Activated CD4-positive, alpha-beta memory T cell treated with anti-CD3 and anti-CD28 coated beads, Interleukin-2, amount 10 ng/mL, durations not matched to agents 7 days and 5 days (primary cell): ENCODE measurements at regions not wholly inside any gene's neighbourhood (a gene's known extent, or its start where the extent isn't known, plus 50 kb on each side); places are given as distances from the start of the nearest gene placed in this dataset.

Experiments used
- CTCF ChIA-PET: fragments of 350-600 bp; sonication (Branson Sonifier 250); formaldehyde crosslinking; loops from one replicate; lab custom pipeline; 2021; ENCODE audit warnings: antibody characterized with exemption, inconsistent platforms; lab: Charles Lee
- POLR2A ChIA-PET: fragments of 350-600 bp; sonication (Branson Sonifier 250); formaldehyde crosslinking; loops from one replicate; lab custom pipeline; 2021; ENCODE audit warnings: antibody characterized with exemption; lab: Charles Lee
- DNase-seq: peaks from one replicate; pipeline ENCODE4 v3.0.0-alpha.2; 2020
- H3K27ac Mint-ChIP-seq: one replicate; pipeline ENCODE4 v1.8.0; 2021; ENCODE audit warnings: mild to moderate bottlenecking, mixed read lengths
- H3K27me3 Mint-ChIP-seq: one replicate; pipeline ENCODE4 v1.8.0; 2021; ENCODE audit warnings: mixed read lengths
- H3K36me3 Mint-ChIP-seq: one replicate; pipeline ENCODE4 v1.8.0; 2021; ENCODE audit warnings: low read depth, mixed read lengths
- H3K4me1 Mint-ChIP-seq: one replicate; pipeline ENCODE4 v1.8.0; 2021; ENCODE audit warnings: mixed read lengths
- H3K4me3 Mint-ChIP-seq: one replicate; pipeline ENCODE4 v1.8.0; 2021; ENCODE audit warnings: mild to moderate bottlenecking, mixed read lengths
- H3K9me3 Mint-ChIP-seq: one replicate; pipeline ENCODE4 v1.8.0; 2021; ENCODE audit warnings: mixed read lengths

DNA sequence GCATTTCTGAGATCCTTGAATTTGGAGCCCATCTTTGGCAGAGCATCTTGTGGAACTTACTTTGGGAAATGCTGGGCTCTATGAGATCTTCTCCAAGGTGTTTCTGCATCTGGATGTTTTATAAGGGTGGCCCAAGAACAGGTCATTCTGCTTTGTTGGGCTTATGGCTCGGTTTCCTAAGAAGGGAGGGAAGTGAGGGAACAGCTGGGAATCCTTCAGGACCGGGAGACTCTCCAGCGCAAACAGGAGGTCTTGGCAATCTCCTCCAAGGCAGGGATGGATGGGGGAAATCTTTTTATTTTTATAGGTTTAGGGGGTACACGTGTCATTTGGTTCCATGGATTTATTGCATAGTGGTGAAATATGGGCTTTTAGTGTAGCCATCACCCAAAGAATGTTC, 54.7 kb downstream of the IRX3 start:
- no peak for DNase-seq
- Mint-ChIP-seq H3K27me3 (peaks cover 6% of the 10 kb centered on the region), H3K27ac (no peak overlapping the region), H3K4me3 (no peak overlapping the region), H3K36me3 (no peaks in the 10 kb centered on the region), H3K9me3 (no peaks in the 10 kb centered on the region), H3K4me1 (no peaks in the 10 kb centered on the region)
- CTCF ChIA-PET: no interaction called here
- POLR2A ChIA-PET: no interaction called here

DNA sequence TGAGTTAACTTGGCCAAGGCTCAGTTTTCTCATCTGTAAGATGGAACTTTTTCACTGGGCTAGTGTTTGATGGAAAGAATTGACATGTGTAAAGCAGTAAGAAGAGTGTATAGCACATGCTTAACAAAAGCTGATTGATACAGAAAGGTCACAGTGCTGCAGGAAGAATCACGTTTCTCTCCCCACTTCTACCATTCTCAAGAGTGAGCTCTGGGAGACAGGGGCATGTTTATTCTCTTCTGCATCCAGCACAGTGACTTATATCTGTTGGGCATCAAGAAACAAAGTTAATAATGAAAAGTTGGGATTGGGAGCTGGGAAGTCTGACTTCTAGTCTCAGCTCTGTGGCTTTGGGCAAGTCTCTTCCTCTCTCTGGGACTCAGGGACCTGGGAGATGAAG, 55.3 kb downstream of the IRX3 start:
- Mint-ChIP-seq H3K4me1 (no peaks in the 10 kb centered on the region), H3K36me3 (no peaks in the 10 kb centered on the region), H3K9me3 (no peaks in the 10 kb centered on the region), H3K4me3 (no peak overlapping the region), H3K27me3 (peaks cover 4% of the 10 kb centered on the region), H3K27ac (no peak overlapping the region)
- CTCF ChIA-PET: no interaction called here
- no peak for DNase-seq
- POLR2A ChIA-PET: no interaction called here

DNA sequence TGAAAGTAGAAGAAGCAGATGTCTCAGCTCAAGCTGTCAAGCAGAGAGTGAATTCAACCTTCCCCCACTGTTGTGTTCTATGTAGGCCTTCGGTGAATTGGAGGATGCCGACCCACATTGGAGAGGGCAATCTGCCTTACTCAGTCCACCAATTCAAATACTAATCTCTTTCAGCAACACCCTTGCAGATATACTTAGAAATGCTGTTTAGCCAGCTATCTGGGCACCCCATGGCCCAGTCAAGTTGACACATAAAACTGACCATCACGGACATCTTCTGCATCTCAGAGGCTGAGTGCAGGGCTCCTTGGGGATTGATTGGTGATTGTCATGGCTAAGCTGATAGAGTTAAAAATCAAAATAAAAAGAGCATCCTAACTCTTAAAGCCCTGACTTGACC, 58.3 kb downstream of the IRX3 start:
- H3K27me3 Mint-ChIP-seq: no peaks in the 10 kb centered on the region
- no peak overlapping the region for H3K4me3 Mint-ChIP-seq
- CTCF ChIA-PET: no interaction called here
- no peak for DNase-seq
- H3K27ac Mint-ChIP-seq: no peak overlapping the region
- no peaks in the 10 kb centered on the region for H3K9me3 Mint-ChIP-seq
- H3K36me3 Mint-ChIP-seq: no peaks in the 10 kb centered on the region
- H3K4me1 Mint-ChIP-seq: no peaks in the 10 kb centered on the region
- POLR2A ChIA-PET: no interaction called here

DNA sequence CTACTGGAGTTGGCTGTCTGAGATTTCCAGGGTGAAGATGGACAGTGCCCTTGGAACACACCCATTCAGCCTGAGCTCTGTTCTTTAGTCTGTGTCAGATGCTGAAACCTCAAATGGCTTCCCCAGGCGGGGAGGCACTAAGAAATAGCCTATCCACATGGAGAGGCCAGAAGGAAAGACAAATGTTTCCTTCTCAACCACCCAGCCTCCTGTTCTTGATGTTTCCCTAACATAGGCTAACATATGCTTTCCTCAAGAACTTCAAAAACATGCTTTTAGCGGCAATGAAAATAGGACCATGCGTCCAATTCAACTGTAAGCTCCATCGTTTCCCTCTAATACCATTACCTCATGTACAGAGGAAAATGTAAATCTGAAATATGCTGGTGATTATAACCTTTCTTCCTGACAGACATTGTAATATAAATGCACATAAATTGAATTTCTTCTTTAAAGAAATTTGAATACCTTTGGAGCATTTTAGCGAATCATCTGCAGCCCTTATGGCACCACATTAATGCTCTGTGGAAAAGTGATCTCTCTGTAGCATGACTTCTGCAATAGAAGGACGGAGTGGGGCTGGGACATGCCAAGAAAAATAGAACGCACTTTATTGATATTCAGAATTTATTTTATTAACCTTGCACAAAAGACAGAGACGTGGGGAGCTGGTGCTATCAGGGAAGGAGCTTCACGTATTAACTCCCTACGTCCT, 60.1 kb downstream of the IRX3 start:
- Mint-ChIP-seq H3K27me3 (no peaks in the 10 kb centered on the region), H3K36me3 (no peaks in the 10 kb centered on the region), H3K27ac (no peak overlapping the region), H3K4me1 (no peaks in the 10 kb centered on the region), H3K9me3 (no peaks in the 10 kb centered on the region), H3K4me3 (no peak overlapping the region)
- POLR2A ChIA-PET: no interaction called here
- CTCF ChIA-PET: no interaction called here
- no peak for DNase-seq

DNA sequence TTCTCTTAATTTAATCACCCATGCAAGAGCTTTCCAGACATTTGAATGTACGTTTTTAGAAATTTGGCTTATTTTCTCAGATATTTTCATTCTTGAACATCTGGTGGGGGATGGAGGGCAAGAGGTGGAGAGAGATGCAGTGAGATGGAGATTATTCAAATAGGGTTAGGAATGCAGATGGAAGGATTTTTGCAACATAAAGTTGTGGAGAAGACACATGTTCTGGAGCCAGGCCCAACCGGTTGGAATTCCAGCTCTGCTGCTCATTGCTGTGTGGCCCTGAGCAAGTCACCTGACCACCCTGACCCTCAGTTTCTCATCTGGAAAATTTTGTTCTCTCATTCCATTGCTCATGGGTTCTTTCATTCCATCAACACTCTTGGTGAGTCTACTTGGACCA, 66.9 kb downstream of the IRX3 start:
- H3K9me3 Mint-ChIP-seq: no peaks in the 10 kb centered on the region
- no peak overlapping the region for H3K27ac Mint-ChIP-seq
- H3K36me3 Mint-ChIP-seq: no peaks in the 10 kb centered on the region
- ChIA-PET POLR2A (no interaction called here), CTCF (no interaction called here)
- H3K4me1 Mint-ChIP-seq: no peaks in the 10 kb centered on the region
- H3K27me3 Mint-ChIP-seq: no peaks in the 10 kb centered on the region
- no peak for DNase-seq
- no peak overlapping the region for H3K4me3 Mint-ChIP-seq

DNA sequence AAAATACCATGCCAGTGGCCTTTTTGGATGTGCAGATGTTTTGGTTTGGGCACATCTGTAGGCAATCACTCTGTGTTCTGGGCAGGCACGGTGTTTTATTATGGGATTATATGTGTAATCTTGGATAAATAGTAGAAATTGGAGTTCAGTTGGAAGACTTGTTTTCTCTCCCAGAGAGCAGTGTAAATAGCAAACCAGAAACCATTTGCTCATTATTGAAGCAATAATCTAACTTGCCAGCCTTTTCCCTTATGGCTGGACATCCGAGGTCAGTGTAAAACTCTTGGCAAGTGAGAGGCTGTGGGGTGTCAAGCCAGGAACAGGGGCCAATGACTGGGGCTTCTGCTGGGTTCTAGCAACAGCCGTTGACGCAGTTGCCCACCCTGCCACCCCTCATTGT, 69.9 kb downstream of the IRX3 start:
- Mint-ChIP-seq H3K4me1 (no peaks in the 10 kb centered on the region), H3K9me3 (no peaks in the 10 kb centered on the region), H3K27ac (no peak overlapping the region), H3K4me3 (no peak overlapping the region), H3K27me3 (peaks cover 4% of the 10 kb centered on the region), H3K36me3 (no peaks in the 10 kb centered on the region)
- POLR2A ChIA-PET: no interaction called here
- DNase-seq: no peak
- CTCF ChIA-PET: no interaction called here

DNA sequence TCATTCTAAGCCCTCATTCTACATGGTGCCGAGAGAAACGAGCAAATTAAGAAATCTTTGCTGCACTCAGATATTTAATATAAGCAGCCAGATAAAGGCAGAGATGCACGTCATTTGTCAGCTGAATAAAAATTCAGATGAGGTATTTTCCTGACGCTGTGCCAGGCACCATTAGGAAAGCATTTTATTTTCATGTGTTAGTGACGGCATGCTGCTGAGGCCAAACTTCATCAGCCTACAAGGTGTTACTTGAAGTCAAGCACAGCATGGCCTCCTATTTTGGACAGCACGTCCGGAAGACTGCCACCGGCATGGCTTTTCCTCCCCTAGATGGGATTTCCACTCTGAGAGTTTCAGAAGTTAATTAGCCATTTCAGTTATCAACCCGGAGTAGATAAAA, 70.3 kb downstream of the IRX3 start:
- Mint-ChIP-seq H3K27me3 (peaks cover 4% of the 10 kb centered on the region), H3K27ac (no peak overlapping the region), H3K9me3 (no peaks in the 10 kb centered on the region), H3K4me3 (no peak overlapping the region), H3K36me3 (no peaks in the 10 kb centered on the region), H3K4me1 (no peaks in the 10 kb centered on the region)
- CTCF ChIA-PET: no interaction called here
- POLR2A ChIA-PET: no interaction called here
- no peak for DNase-seq

DNA sequence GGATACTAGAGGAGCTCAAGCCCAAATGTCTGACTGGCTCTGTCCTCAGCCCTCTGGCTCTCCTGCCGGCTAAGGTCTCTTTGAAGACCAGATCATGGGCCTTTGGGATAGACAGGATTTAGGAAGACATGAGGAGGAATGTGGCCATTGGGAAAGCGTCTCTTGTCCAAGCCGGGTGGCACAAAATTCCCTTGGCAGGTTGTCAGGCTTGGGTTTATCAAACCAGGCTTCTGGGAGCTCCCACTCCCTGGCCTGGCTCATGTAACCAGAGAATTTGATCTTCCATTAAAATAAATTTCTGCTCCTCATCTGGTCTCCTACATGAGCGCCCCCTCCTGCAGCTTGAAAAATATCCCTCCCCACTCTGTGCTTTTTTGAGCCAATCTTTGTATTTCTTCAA, 71.1 kb downstream of the IRX3 start:
- no peaks in the 10 kb centered on the region for H3K36me3 Mint-ChIP-seq
- no peak for DNase-seq
- POLR2A ChIA-PET: no interaction called here
- H3K27ac Mint-ChIP-seq: no peak overlapping the region
- peaks cover 4% of the 10 kb centered on the region for H3K27me3 Mint-ChIP-seq
- no peaks in the 10 kb centered on the region for H3K4me1 Mint-ChIP-seq
- no peak overlapping the region for H3K4me3 Mint-ChIP-seq
- CTCF ChIA-PET: no interaction called here
- no peaks in the 10 kb centered on the region for H3K9me3 Mint-ChIP-seq

DNA sequence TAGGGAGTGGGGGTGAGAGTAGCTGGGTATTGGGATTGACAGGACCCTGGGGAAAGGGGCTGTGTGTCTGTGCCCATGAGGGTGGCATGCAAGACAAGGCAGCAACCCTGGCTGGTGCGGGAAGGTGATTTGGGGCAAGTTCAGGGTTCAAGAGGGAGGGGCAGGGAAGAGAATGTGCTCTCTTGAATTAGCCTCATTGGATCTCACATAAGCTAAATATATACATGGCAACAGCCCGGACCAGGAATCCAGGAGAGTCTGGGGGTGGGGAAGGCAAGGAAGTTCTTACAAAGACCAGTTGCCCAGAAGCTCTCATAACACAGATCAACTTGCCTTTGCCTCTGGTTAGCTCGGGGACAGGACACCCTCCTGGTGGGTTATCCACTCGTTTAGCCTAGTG, 73.3 kb downstream of the IRX3 start:
- Mint-ChIP-seq H3K36me3 (no peaks in the 10 kb centered on the region), H3K9me3 (no peaks in the 10 kb centered on the region), H3K4me1 (no peaks in the 10 kb centered on the region), H3K27ac (no peak overlapping the region), H3K4me3 (no peak overlapping the region), H3K27me3 (peaks cover 4% of the 10 kb centered on the region)
- CTCF ChIA-PET: no interaction called here
- POLR2A ChIA-PET: no interaction called here
- DNase-seq: no peak

DNA sequence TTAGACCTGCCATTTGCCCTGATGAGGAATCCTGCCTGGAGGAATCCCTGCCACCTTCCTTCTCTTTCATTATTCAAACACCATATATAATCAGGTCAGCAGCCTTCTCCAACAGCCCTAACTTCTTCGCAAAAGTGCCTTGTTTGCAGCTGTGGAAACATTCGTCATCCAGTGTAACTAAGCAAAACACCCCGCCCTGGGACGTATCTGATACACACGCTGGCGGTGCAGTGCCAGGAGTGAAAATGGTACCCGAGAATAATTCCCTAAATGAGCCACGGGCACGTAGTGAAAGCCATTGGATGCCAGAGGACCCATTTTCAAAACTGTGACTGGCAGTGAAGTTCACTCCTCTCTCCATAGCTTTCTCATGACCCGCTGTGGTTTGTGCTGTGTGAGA, 73.7 kb downstream of the IRX3 start:
- H3K4me3 Mint-ChIP-seq: no peak overlapping the region
- H3K27ac Mint-ChIP-seq: no peak overlapping the region
- no peaks in the 10 kb centered on the region for H3K9me3 Mint-ChIP-seq
- ChIA-PET POLR2A (no interaction called here), CTCF (interaction anchor here (1.1 kb wide), 1 partner anchor 69 kb away, joined by 3 read pairs; no protein-coding TSS in a partner anchor)
- H3K36me3 Mint-ChIP-seq: no peaks in the 10 kb centered on the region
- H3K27me3 Mint-ChIP-seq: peaks cover 4% of the 10 kb centered on the region
- no peak for DNase-seq
- no peaks in the 10 kb centered on the region for H3K4me1 Mint-ChIP-seq

DNA sequence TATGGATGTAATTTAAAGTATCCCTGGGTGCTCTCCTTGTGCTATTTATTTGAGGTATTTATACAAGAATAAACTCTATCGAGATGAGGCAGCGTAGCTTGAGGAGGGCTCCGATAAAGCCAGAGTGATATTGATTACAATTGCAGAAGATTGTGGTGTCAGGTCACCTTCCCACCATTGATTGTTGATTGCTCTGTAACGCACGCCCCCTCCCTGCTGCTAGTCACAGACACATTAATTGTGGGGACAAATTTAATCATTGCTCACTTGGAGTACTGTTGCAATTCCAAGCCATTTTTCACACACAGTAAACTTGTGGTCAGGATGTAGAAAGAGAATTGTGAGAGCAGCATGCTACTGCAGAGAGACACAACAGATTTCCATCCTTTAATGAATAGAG, 75.4 kb downstream of the IRX3 start:
- no peaks in the 10 kb centered on the region for H3K4me1 Mint-ChIP-seq
- no peak for DNase-seq
- CTCF ChIA-PET: no interaction called here
- H3K9me3 Mint-ChIP-seq: no peaks in the 10 kb centered on the region
- POLR2A ChIA-PET: no interaction called here
- H3K27me3 Mint-ChIP-seq: peaks cover 4% of the 10 kb centered on the region
- no peak overlapping the region for H3K27ac Mint-ChIP-seq
- H3K4me3 Mint-ChIP-seq: no peak overlapping the region
- no peaks in the 10 kb centered on the region for H3K36me3 Mint-ChIP-seq

DNA sequence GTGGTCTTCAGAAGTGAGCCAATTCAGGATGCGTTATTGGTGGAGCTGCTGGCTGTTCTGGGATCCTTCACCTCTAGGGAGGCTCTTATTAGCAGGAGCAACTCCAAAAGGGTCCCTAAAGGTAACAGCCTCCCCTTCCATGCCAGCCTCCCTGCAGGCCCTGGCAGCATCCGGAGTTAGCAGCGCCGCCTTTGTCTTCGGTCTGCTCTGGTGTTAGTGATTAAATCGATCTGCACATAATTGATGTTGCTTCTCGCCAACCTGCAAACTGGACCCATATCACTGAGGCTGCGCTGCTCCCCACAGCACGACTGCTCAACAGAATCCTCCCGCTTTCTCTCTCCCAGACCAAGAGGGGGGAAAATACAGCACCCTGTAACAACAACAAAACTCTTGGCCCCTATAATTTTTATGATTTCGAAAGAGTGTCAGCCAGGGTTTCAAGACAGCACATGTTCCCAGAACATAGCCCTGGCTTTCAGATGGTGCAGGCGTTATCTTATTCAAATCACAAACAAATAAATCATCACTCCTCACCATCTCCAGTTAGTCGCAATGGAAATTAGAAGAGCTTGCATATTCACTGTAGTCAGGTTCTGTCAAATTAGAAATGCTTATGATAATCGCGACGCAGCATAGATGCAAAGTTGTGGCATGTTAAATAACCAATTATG, 76.0 kb downstream of the IRX3 start:
- no peak overlapping the region for H3K4me3 Mint-ChIP-seq

DNA sequence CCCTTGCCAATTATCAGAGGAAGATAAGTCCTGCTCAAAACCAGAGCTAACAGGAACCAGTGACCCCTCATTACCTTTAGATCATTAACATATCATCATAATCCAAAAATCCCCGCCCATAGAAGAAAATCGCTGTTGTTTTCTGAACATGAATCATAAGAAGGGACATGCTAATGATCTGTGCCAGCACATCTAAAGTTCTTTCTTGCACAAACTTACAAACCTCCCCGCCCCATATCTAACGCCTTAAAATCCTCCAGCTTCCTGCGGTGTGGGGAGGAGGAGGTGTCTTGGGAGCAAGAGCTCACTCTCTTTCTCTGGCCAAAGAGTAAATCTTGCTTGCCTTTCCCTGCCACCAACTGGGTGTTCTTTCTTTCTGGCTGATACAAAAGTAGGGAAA, 78.3 kb downstream of the IRX3 start:
- Mint-ChIP-seq H3K27ac (no peak overlapping the region), H3K4me1 (no peaks in the 10 kb centered on the region), H3K27me3 (no peaks in the 10 kb centered on the region), H3K4me3 (no peak overlapping the region), H3K36me3 (no peaks in the 10 kb centered on the region), H3K9me3 (no peaks in the 10 kb centered on the region)
- POLR2A ChIA-PET: no interaction called here
- no peak for DNase-seq
- CTCF ChIA-PET: no interaction called here

More for the DNA sequence above, 76.0 kb downstream of the IRX3 start:
- ChIA-PET POLR2A (no interaction called here), CTCF (no interaction called here)
- H3K36me3 Mint-ChIP-seq: no peaks in the 10 kb centered on the region
- H3K27me3 Mint-ChIP-seq: peaks cover 4% of the 10 kb centered on the region
- no peak overlapping the region for H3K27ac Mint-ChIP-seq
- H3K4me1 Mint-ChIP-seq: no peaks in the 10 kb centered on the region
- no peaks in the 10 kb centered on the region for H3K9me3 Mint-ChIP-seq
- DNase-seq: no peak

DNA sequence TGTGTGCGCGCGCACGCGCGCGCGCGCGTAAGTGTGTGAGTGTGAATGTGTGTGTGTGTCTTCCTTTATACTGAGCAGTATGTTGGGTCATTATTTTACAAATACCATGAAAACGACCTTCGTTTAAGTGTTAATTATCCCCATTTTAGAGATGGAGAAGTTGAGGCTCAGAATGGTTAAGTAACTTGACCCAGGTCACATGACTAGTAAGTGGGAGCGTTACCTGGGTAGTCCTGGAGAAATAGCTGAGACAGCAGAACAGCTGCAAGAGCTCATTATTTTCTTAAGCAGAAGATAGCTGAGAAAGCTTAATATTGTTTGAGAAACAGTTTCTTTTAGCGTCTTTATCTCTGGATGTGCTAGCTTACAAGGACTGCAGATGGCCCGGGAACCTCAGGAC, 78.8 kb downstream of the IRX3 start:
- Mint-ChIP-seq H3K36me3 (no peaks in the 10 kb centered on the region), H3K9me3 (no peaks in the 10 kb centered on the region), H3K4me1 (no peaks in the 10 kb centered on the region), H3K4me3 (no peak overlapping the region), H3K27ac (no peak overlapping the region), H3K27me3 (no peaks in the 10 kb centered on the region)
- ChIA-PET CTCF (no interaction called here), POLR2A (no interaction called here)
- DNase-seq: no peak
